ENCODE measurements at regions not wholly inside any gene's neighbourhood (a gene's known extent, or its start where the extent isn't known, plus 50 kb on each side); places are given as distances from the start of the nearest gene placed in this dataset.
"Not testable (repeated sequence)": the region's sequence is repeated elsewhere in the genome, so short reads cannot be mapped to it uniquely, and the experiment has no call there.

GRCh38 chr2:187684174-187684573 lies 129.9 kb upstream of the TFPI start:
- no peak for ATAC-seq

GRCh38 chr2:187686416-187687024 lies 132.3 kb upstream of the TFPI start:
- ATAC-seq, result no peak

GRCh38 chr2:187687585-187687984 lies 133.3 kb upstream of the TFPI start:
- ATAC-seq, result no peak

GRCh38 chr2:187689372-187689771 lies 135.1 kb upstream of the TFPI start:
- ATAC-seq, result no peak

GRCh38 chr2:187693923-187694322 lies 139.7 kb upstream of the TFPI start:
- ATAC-seq, result no peak

- not testable (repeated sequence) for ATAC-seq
Measured at GRCh38 chr2:187696644-187697043, 142.4 kb upstream of the TFPI start.

GRCh38 chr2:187698374-187699110 lies 144.3 kb upstream of the TFPI start:
- no peak for ATAC-seq

- no peak for ATAC-seq
Measured at GRCh38 chr2:187702157-187702556, 147.9 kb upstream of the TFPI start.

GRCh38 chr2:187708272-187708671 lies 154.0 kb upstream of the TFPI start:
- no peak for ATAC-seq

GRCh38 chr2:187709065-187709464 lies 154.8 kb upstream of the TFPI start:
- ATAC-seq, result no peak

GRCh38 chr2:187710791-187711521 lies 156.7 kb upstream of the TFPI start:
- no peak for ATAC-seq

- no peak for ATAC-seq
Measured at GRCh38 chr2:187715590-187715989, 161.4 kb upstream of the TFPI start.

- no peak for ATAC-seq
Measured at GRCh38 chr2:187716301-187716700, 162.1 kb upstream of the TFPI start.

- no peak for ATAC-seq
Measured at GRCh38 chr2:187718092-187718491, 163.9 kb upstream of the TFPI start.

- no peak for ATAC-seq
Measured at GRCh38 chr2:187719510-187719909, 165.3 kb upstream of the TFPI start.

- ATAC-seq, result no peak
Measured at GRCh38 chr2:187748958-187749357, 194.7 kb upstream of the TFPI start.

- no peak for ATAC-seq
Measured at GRCh38 chr2:187749804-187750431, 195.7 kb upstream of the TFPI start.

- ATAC-seq, result no peak
Measured at GRCh38 chr2:187768995-187769394, 214.8 kb upstream of the TFPI start.

- ATAC-seq, result no peak
Measured at GRCh38 chr2:187769437-187769836, 215.2 kb upstream of the TFPI start.

GRCh38 chr2:187774551-187775071 lies 220.4 kb upstream of the TFPI start:
- ATAC-seq, result no peak

GRCh38 chr2:187775196-187775595 lies 221.0 kb upstream of the TFPI start:
- no peak for ATAC-seq

- no peak for ATAC-seq
Measured at GRCh38 chr2:187775651-187776050, 221.4 kb upstream of the TFPI start.

- ATAC-seq, result no peak
Measured at GRCh38 chr2:187782301-187782700, 228.1 kb upstream of the TFPI start.

All from esophagus mucosa (tissue), 1 donor.